Neuronal stem cell (in vitro differentiated cells): ENCODE measurements at regions not wholly inside any gene's neighbourhood (a gene's known extent, or its start where the extent isn't known, plus 50 kb on each side); places are given as distances from the start of the nearest gene placed in this dataset.

Experiments used
- DNase-seq: peaks from one replicate; pipeline ENCODE4 v3.0.0-alpha.2; 2013; ENCODE audit warnings: low spot score
- H2AFZ ChIP-seq: one replicate; pipeline ENCODE4 v1.6.1; 2013; ENCODE audit warnings: mild to moderate bottlenecking, low read length, inconsistent platforms
- H2AK5ac ChIP-seq: 2 replicates; pipeline ENCODE4 v1.6.1; 2013; ENCODE audit warnings: low read depth, mild to moderate bottlenecking, inconsistent platforms, low read length, moderate library complexity, mixed read lengths
- H2BK120ac ChIP-seq: 2 replicates; pipeline ENCODE4 v1.6.1; 2013; ENCODE audit warnings: low read depth, mild to moderate bottlenecking, inconsistent platforms, low read length, moderate library complexity, mixed read lengths
- H2BK12ac ChIP-seq: one replicate; pipeline ENCODE4 v1.6.1; 2013; ENCODE audit warnings: low read length, inconsistent platforms
- H2BK15ac ChIP-seq: 2 replicates; pipeline ENCODE4 v1.6.1; 2013; ENCODE audit warnings: mild to moderate bottlenecking, low read length, inconsistent platforms, mixed read lengths
- H2BK5ac ChIP-seq: one replicate; pipeline ENCODE4 v1.6.1; 2013; ENCODE audit warnings: inconsistent platforms, mild to moderate bottlenecking, low read length, moderate library complexity
- H3K14ac ChIP-seq: one replicate; pipeline ENCODE4 v1.6.1; 2013; ENCODE audit warnings: low read length, inconsistent platforms
- H3K18ac ChIP-seq: 2 replicates; pipeline ENCODE4 v1.6.1; 2013; ENCODE audit warnings: low read length, inconsistent platforms
- H3K23ac ChIP-seq: 2 replicates; pipeline ENCODE4 v1.6.1; 2013; ENCODE audit warnings: low read depth, mild to moderate bottlenecking, mixed read lengths, low read length, inconsistent platforms; ENCODE audit not compliant: poor library complexity
- H3K27ac ChIP-seq: replicated peaks from 3 replicates; pipeline ENCODE4 v1.5.1; 2013; ENCODE audit warnings: low read length, inconsistent platforms
- H3K27me3 ChIP-seq, 3 experiments: 2 replicates each; pipeline ENCODE4 v1.6.1; 2013; ENCODE audit warnings: low read length in 3 of 3, mild to moderate bottlenecking in 2 of 3, inconsistent platforms in 1 of 3, low read depth in 1 of 3, mixed read lengths in 1 of 3, moderate library complexity in 1 of 3; ENCODE audit not compliant: control insufficient read depth in 3 of 3, insufficient read depth in 3 of 3
- H3K36me3 ChIP-seq, 2 donors: replicated peaks in 1 of 2; 2 replicates each; pipeline ENCODE4 v1.6.1; 2013; ENCODE audit warnings: low read length in 2 of 2; ENCODE audit not compliant: control insufficient read depth in 2 of 2, insufficient read depth in 2 of 2
- H3K4ac ChIP-seq: 2 replicates; pipeline ENCODE4 v1.6.1; 2013; ENCODE audit warnings: inconsistent platforms, mild to moderate bottlenecking, low read length, moderate library complexity
- H3K4me1 ChIP-seq, 2 donors: 1 replicate in 1 of 2; 2 replicates in 1 of 2; pipeline ENCODE4 v1.6.1; 2013; ENCODE audit warnings: low read length in 2 of 2, low read depth in 1 of 2; ENCODE audit not compliant: control insufficient read depth in 2 of 2, insufficient read depth in 1 of 2
- H3K4me2 ChIP-seq: one replicate; pipeline ENCODE4 v1.6.1; 2013; ENCODE audit warnings: mild to moderate bottlenecking, low read length, inconsistent platforms; ENCODE audit not compliant: insufficient read depth, poor library complexity, severe bottlenecking
- H3K4me3 ChIP-seq, 2 donors: 2 replicates each; pipeline ENCODE4 v1.5.1; 2013; ENCODE audit warnings: low read length in 2 of 2, mild to moderate bottlenecking in 2 of 2, inconsistent platforms in 1 of 2, moderate library complexity in 1 of 2
- H3K79me1 ChIP-seq: one replicate; pipeline ENCODE4 v1.6.1; 2013; ENCODE audit warnings: low read depth, mild to moderate bottlenecking, inconsistent platforms, low read length, moderate library complexity
- H3K9ac ChIP-seq: one replicate; pipeline ENCODE4 v1.6.1; 2013; ENCODE audit warnings: mild to moderate bottlenecking, low read depth, low read length, inconsistent platforms; ENCODE audit not compliant: poor library complexity
- H3K9me3 ChIP-seq, 2 donors: replicated peaks in 1 of 2; 2 replicates each; pipeline versions ENCODE3 to v1.6.1; 2013; ENCODE audit warnings: low read length in 2 of 2, mild to moderate bottlenecking in 2 of 2, inconsistent platforms in 1 of 2, low read depth in 1 of 2, mixed read lengths in 1 of 2, moderate library complexity in 1 of 2; ENCODE audit not compliant: control insufficient read depth in 2 of 2, insufficient read depth in 1 of 2
- H4K8ac ChIP-seq: one replicate; pipeline ENCODE4 v1.6.1; 2013; ENCODE audit warnings: low read depth, mild to moderate bottlenecking, inconsistent platforms, low read length, moderate library complexity
- H4K91ac ChIP-seq: one replicate; pipeline ENCODE4 v1.6.1; 2013; ENCODE audit warnings: low read length, low read depth, mild to moderate bottlenecking, inconsistent platforms; ENCODE audit not compliant: poor library complexity
- WGBS, 2 donors: extraction: QIAGEN DNeasy Blood & Tissue Kit; methylation state at CpG; one replicate each; pipeline ENCODE4 v1.1.7; 2013; ENCODE audit warnings: missing lambda C conversion rate in 2 of 2, mixed read lengths in 1 of 2; ENCODE audit not compliant: insufficient read length in 2 of 2, insufficient replicate concordance in 1 of 2; ENCODE audit errors: extremely low coverage in 2 of 2; 5-methylcytosine and 5-hydroxymethylcytosine counted together

- no peak overlapping the region for H3K27ac ChIP-seq
- H2BK15ac ChIP-seq = no peak overlapping the region
- H3K4me1 ChIP-seq = peaks cover 0 to under 1% of the 10 kb centered on the region in 2 donors
- no peak overlapping the region for H2AFZ ChIP-seq
- no peak overlapping the region for H4K91ac ChIP-seq
- H2AK5ac ChIP-seq = no peak overlapping the region
- no peak overlapping the region for H2BK12ac ChIP-seq
- H2BK120ac ChIP-seq = no peak overlapping the region
- no peak overlapping the region for H3K23ac ChIP-seq
- no peak for DNase-seq
- H3K9me3 ChIP-seq = peaks cover 0 to under 1% of the 10 kb centered on the region in 2 donors
- H3K79me1 ChIP-seq = no peaks in the 10 kb centered on the region
- no peak overlapping the region for H3K4ac ChIP-seq
- no peak overlapping the region for H3K14ac ChIP-seq
- peaks cover 0 to 11% (median under 1%) of the 10 kb centered on the region in 3 experiments for H3K27me3 ChIP-seq
- H3K4me3 ChIP-seq = no peak overlapping the region
- H3K4me2 ChIP-seq = no peak overlapping the region
- H4K8ac ChIP-seq = no peak overlapping the region
- H3K18ac ChIP-seq = no peak overlapping the region
- H3K36me3 ChIP-seq = no peaks in the 10 kb centered on the region
- no peak overlapping the region for H3K9ac ChIP-seq
- H2BK5ac ChIP-seq = no peak overlapping the region
- no CpG with 5 or more reads among the region's 1 CpG for WGBS, 2 donors
Measured at GRCh38 chr14:56724013-56724412, 86.3 kb downstream of the OTX2 start.

- DNase-seq = no peak
- Histone ChIP-seq H2AK5ac (no peak overlapping the region), H3K27ac (no peak overlapping the region), H3K36me3 (no peaks in the 10 kb centered on the region), H3K4ac (no peak overlapping the region), H2AFZ (no peak overlapping the region), H3K79me1 (no peaks in the 10 kb centered on the region), H3K9ac (no peak overlapping the region), H3K4me1 (no peaks in the 10 kb centered on the region), H3K18ac (no peak overlapping the region), H2BK15ac (no peak overlapping the region), H3K4me2 (no peak overlapping the region), H3K9me3 (no peaks in the 10 kb centered on the region), H2BK120ac (no peak overlapping the region), H3K23ac (no peak overlapping the region), H4K91ac (no peak overlapping the region), H4K8ac (no peak overlapping the region), H3K4me3 (no peak overlapping the region), H3K27me3 (peaks cover 0 to 11% (median 0%) of the 10 kb centered on the region in 3 experiments), H2BK5ac (no peak overlapping the region), H2BK12ac (no peak overlapping the region), H3K14ac (no peak overlapping the region)
Measured at GRCh38 chr14:56723418-56723817, 86.9 kb downstream of the OTX2 start.

GRCh38 chr14:56720703-56721460 lies 89.4 kb downstream of the OTX2 start:
- no CpG with 5 or more reads among the region's 4 CpGs for WGBS, 2 donors
- Histone ChIP-seq H3K18ac (no peak overlapping the region), H2BK5ac (no peak overlapping the region), H3K27me3 (peaks cover 0 to 11% (median 0%) of the 10 kb centered on the region in 3 experiments), H3K4me2 (no peak overlapping the region), H2BK12ac (no peak overlapping the region), H3K36me3 (no peaks in the 10 kb centered on the region), H2AK5ac (no peak overlapping the region), H3K14ac (no peak overlapping the region), H4K8ac (no peak overlapping the region), H2AFZ (no peak overlapping the region), H3K4me3 (no peak overlapping the region), H3K9me3 (no peaks in the 10 kb centered on the region), H2BK120ac (no peak overlapping the region), H3K23ac (no peak overlapping the region), H3K4ac (no peak overlapping the region), H2BK15ac (no peak overlapping the region), H3K4me1 (peaks cover 0 to under 1% of the 10 kb centered on the region in 2 donors), H3K9ac (no peak overlapping the region), H4K91ac (no peak overlapping the region), H3K79me1 (no peaks in the 10 kb centered on the region), H3K27ac (no peak overlapping the region)
- DNase-seq = no peak

- H3K14ac ChIP-seq = no peak overlapping the region
- no peak overlapping the region for H2BK12ac ChIP-seq
- no peak overlapping the region for H3K27ac ChIP-seq
- no peaks in the 10 kb centered on the region for H3K9me3 ChIP-seq
- H3K9ac ChIP-seq = no peak overlapping the region
- H3K36me3 ChIP-seq = no peaks in the 10 kb centered on the region
- H3K4ac ChIP-seq = no peak overlapping the region
- H3K23ac ChIP-seq = no peak overlapping the region
- no peak overlapping the region for H3K4me2 ChIP-seq
- H3K4me3 ChIP-seq = no peak overlapping the region
- H3K27me3 ChIP-seq = peaks cover 0 to 16% (median 0%) of the 10 kb centered on the region in 3 experiments
- H2AFZ ChIP-seq = no peak overlapping the region
- no peak overlapping the region for H2BK120ac ChIP-seq
- H4K8ac ChIP-seq = no peak overlapping the region
- no peak overlapping the region for H2BK5ac ChIP-seq
- H3K79me1 ChIP-seq = no peaks in the 10 kb centered on the region
- no peak for DNase-seq
- peaks cover 0 to 9% of the 10 kb centered on the region in 2 donors for H3K4me1 ChIP-seq
- H2AK5ac ChIP-seq = no peak overlapping the region
- H2BK15ac ChIP-seq = no peak overlapping the region
- H3K18ac ChIP-seq = no peak overlapping the region
- H4K91ac ChIP-seq = no peak overlapping the region
Measured at GRCh38 chr14:56718312-56718711, 92.0 kb downstream of the OTX2 start.
